ENCODE measurements at regions not wholly inside any gene's neighbourhood (a gene's known extent, or its start where the extent isn't known, plus 50 kb on each side); places are given as distances from the start of the nearest gene placed in this dataset.

GRCh38 chr18:1463981-1464380, 559.3 kb downstream of the ADCYAP1 start:
- no peaks in the 10 kb centered on the region for H3K36me3 ChIP-seq (ENCODE audit: insufficient read depth, low read length)
- H3K27ac ChIP-seq (ENCODE audit: low read depth, low read length) = no peak overlapping the region
- no peak for TF ChIP-seq CTCF (IDR thresholded peaks at IDR 0.05; ENCODE audit: extremely low read depth, low read depth, low read length)
- H2AFZ ChIP-seq (ENCODE audit: low read length) = no peak overlapping the region
- no peaks in the 10 kb centered on the region for H4K20me1 ChIP-seq (ENCODE audit: insufficient read depth, low read length)
- no peak for DNase-seq (ENCODE audit: insufficient read length, low spot score, missing footprints)
- H3K27me3 ChIP-seq (ENCODE audit: insufficient read depth, low read length) = no peaks in the 10 kb centered on the region
- no peak overlapping the region for H3K4me3 ChIP-seq (ENCODE audit: insufficient read depth, low read length)
- no peak overlapping the region for H3K4me2 ChIP-seq (ENCODE audit: insufficient read depth, low read length)
- H3K4me1 ChIP-seq (ENCODE audit: insufficient read depth, low read length) = no peaks in the 10 kb centered on the region
- no peaks in the 10 kb centered on the region for H3K79me2 ChIP-seq (ENCODE audit: insufficient read depth, low read length)
- no peaks in the 10 kb centered on the region for H3K9me3 ChIP-seq (ENCODE audit: low read depth, low read length)

- no peaks in the 10 kb centered on the region for H3K4me1 ChIP-seq (ENCODE audit: insufficient read depth, low read length)
- H3K4me3 ChIP-seq (ENCODE audit: insufficient read depth, low read length) = no peak overlapping the region
- no peaks in the 10 kb centered on the region for H4K20me1 ChIP-seq (ENCODE audit: insufficient read depth, low read length)
- H3K27ac ChIP-seq (ENCODE audit: low read depth, low read length) = no peak overlapping the region
- H3K36me3 ChIP-seq (ENCODE audit: insufficient read depth, low read length) = no peaks in the 10 kb centered on the region
- H3K27me3 ChIP-seq (ENCODE audit: insufficient read depth, low read length) = no peaks in the 10 kb centered on the region
- H3K9me3 ChIP-seq (ENCODE audit: low read depth, low read length) = no peaks in the 10 kb centered on the region
- peak; percentile 10 for DNase-seq (ENCODE audit: insufficient read length, low spot score, missing footprints)
- no peak overlapping the region for H3K4me2 ChIP-seq (ENCODE audit: insufficient read depth, low read length)
- TF ChIP-seq CTCF (IDR thresholded peaks at IDR 0.05; ENCODE audit: extremely low read depth, low read depth, low read length) = no peak
- no peak overlapping the region for H2AFZ ChIP-seq (ENCODE audit: low read length)
- H3K79me2 ChIP-seq (ENCODE audit: insufficient read depth, low read length) = no peaks in the 10 kb centered on the region
These were observed 560.0 kb downstream of the ADCYAP1 start for GRCh38 chr18:1464444-1465217.

GRCh38 chr18:1466035-1466434, 561.4 kb downstream of the ADCYAP1 start:
- Histone ChIP-seq H2AFZ (ENCODE audit: low read length) (no peak overlapping the region), H3K4me1 (ENCODE audit: insufficient read depth, low read length) (no peaks in the 10 kb centered on the region), H3K27ac (ENCODE audit: low read depth, low read length) (no peak overlapping the region), H3K4me2 (ENCODE audit: insufficient read depth, low read length) (no peak overlapping the region), H3K27me3 (ENCODE audit: insufficient read depth, low read length) (no peaks in the 10 kb centered on the region), H3K36me3 (ENCODE audit: insufficient read depth, low read length) (no peaks in the 10 kb centered on the region), H3K4me3 (ENCODE audit: insufficient read depth, low read length) (no peak overlapping the region), H3K79me2 (ENCODE audit: insufficient read depth, low read length) (no peaks in the 10 kb centered on the region), H3K9me3 (ENCODE audit: low read depth, low read length) (no peaks in the 10 kb centered on the region), H4K20me1 (ENCODE audit: insufficient read depth, low read length) (no peaks in the 10 kb centered on the region)
- no peak for DNase-seq (ENCODE audit: insufficient read length, low spot score, missing footprints)
- TF ChIP-seq CTCF (IDR thresholded peaks at IDR 0.05; ENCODE audit: extremely low read depth, low read depth, low read length) = no peak

GRCh38 chr18:1467461-1467964, 562.8 kb downstream of the ADCYAP1 start:
- no peaks in the 10 kb centered on the region for H4K20me1 ChIP-seq (ENCODE audit: insufficient read depth, low read length)
- no peak for TF ChIP-seq CTCF (IDR thresholded peaks at IDR 0.05; ENCODE audit: extremely low read depth, low read depth, low read length)
- no peaks in the 10 kb centered on the region for H3K36me3 ChIP-seq (ENCODE audit: insufficient read depth, low read length)
- H3K4me1 ChIP-seq (ENCODE audit: insufficient read depth, low read length) = no peaks in the 10 kb centered on the region
- H3K9me3 ChIP-seq (ENCODE audit: low read depth, low read length) = no peaks in the 10 kb centered on the region
- no peak overlapping the region for H3K4me3 ChIP-seq (ENCODE audit: insufficient read depth, low read length)
- no peak overlapping the region for H3K4me2 ChIP-seq (ENCODE audit: insufficient read depth, low read length)
- H3K27me3 ChIP-seq (ENCODE audit: insufficient read depth, low read length) = no peaks in the 10 kb centered on the region
- H3K79me2 ChIP-seq (ENCODE audit: insufficient read depth, low read length) = no peaks in the 10 kb centered on the region
- H3K27ac ChIP-seq (ENCODE audit: low read depth, low read length) = no peak overlapping the region
- no peak overlapping the region for H2AFZ ChIP-seq (ENCODE audit: low read length)
- no peak for DNase-seq (ENCODE audit: insufficient read length, low spot score, missing footprints)

All from osteoblast (primary cell).